Keratinocyte (primary cell): ENCODE measurements at regions not wholly inside any gene's neighbourhood (a gene's known extent, or its start where the extent isn't known, plus 50 kb on each side); places are given as distances from the start of the nearest gene placed in this dataset.

Experiments used
- EZH2 ChIP-seq: IDR thresholded peaks from one replicate; pipeline ENCODE4 v1.6.1; 2012; ENCODE audit warnings: inconsistent platforms, mild to moderate bottlenecking, low read length, moderate library complexity
- TF ChIP-seq, protein P1 (sequence below), 3 experiments: IDR thresholded peaks in 1 of 3; conservative IDR thresholded peaks in 1 of 3; optimal IDR thresholded peaks in 1 of 3; 2 replicates in 2 of 3; 3 replicates in 1 of 3; pipeline versions ENCODE3 to v1.5.1; 2011; ENCODE audit warnings: low read length in 3 of 3, mild to moderate bottlenecking in 3 of 3, moderate library complexity in 2 of 3, control low read depth in 1 of 3, inconsistent platforms in 1 of 3; ENCODE audit not compliant: insufficient read depth in 2 of 3; ENCODE audit errors: extremely low read depth in 1 of 3

GRCh38 chr12:4117386-4118016 lies 156.1 kb upstream of the CCND2 start:
- TF ChIP-seq, protein P1, sequence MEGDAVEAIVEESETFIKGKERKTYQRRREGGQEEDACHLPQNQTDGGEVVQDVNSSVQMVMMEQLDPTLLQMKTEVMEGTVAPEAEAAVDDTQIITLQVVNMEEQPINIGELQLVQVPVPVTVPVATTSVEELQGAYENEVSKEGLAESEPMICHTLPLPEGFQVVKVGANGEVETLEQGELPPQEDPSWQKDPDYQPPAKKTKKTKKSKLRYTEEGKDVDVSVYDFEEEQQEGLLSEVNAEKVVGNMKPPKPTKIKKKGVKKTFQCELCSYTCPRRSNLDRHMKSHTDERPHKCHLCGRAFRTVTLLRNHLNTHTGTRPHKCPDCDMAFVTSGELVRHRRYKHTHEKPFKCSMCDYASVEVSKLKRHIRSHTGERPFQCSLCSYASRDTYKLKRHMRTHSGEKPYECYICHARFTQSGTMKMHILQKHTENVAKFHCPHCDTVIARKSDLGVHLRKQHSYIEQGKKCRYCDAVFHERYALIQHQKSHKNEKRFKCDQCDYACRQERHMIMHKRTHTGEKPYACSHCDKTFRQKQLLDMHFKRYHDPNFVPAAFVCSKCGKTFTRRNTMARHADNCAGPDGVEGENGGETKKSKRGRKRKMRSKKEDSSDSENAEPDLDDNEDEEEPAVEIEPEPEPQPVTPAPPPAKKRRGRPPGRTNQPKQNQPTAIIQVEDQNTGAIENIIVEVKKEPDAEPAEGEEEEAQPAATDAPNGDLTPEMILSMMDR (optimal IDR thresholded peaks at IDR 0.05 in 1 of 3, IDR thresholded peaks at IDR 0.05 in 1 of 3, conservative IDR thresholded peaks at IDR 0.05 in 1 of 3; ENCODE audit: extremely low read depth in 1 of 3, insufficient read depth in 2 of 3, low read length in 3 of 3) = no peak
- no peak for TF ChIP-seq EZH2
